IPS-NIHi11 (cell line): ENCODE measurements at regions not wholly inside any gene's neighbourhood (a gene's known extent, or its start where the extent isn't known, plus 50 kb on each side); places are given as distances from the start of the nearest gene placed in this dataset.

Source experiments
- DNase-seq: peaks from one replicate; pipeline ENCODE4 v3.0.0; 2012; ENCODE audit warnings: mixed read lengths, low spot score

DNA sequence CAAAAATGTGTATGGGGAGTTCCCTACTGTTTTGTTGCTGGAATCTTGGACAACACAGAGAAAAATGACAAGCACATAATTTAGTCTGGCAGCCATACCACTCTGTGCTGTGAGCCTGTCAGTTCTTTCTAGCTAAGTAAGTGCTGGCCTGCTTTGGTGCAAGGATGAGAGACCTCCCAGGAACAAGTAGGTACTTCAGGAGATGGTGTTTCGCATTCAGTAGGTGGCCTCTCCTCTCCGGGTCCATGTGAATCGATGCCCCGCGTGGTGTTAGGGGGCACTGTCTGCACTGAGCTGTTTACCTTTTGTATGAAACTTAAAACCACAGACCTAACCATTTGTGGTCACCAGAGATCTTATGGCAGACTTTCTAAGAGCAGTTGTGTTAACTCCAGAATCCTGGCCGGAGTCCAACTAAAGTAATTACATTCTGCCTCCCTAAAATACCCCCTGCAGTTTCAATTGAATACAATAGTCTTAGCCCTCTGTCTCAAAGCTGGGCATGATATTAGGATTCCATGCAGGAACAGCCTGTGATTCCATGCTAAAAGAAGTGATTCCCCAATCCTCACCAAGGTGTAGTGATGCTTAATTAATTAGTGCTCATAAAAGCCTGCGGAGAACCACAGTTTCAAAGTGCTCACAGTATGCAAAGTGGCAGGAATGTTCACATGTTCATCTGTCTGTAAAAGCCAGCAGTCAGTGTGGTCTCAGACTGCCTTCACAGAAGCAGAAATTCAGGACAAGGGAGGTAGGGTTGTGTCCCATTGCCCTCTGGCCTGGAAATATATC, 64.2 kb downstream of the LLPH start:
- DNase-seq: peak; percentile 24

GRCh38 chr12:66065641-66066136, 64.9 kb downstream of the LLPH start:
- DNase-seq: no peak

GRCh38 chr12:66065150-66065549, 65.4 kb downstream of the LLPH start:
- DNase-seq: no peak

GRCh38 chr12:66063916-66064315, 66.6 kb downstream of the LLPH start:
- no peak for DNase-seq

DNA sequence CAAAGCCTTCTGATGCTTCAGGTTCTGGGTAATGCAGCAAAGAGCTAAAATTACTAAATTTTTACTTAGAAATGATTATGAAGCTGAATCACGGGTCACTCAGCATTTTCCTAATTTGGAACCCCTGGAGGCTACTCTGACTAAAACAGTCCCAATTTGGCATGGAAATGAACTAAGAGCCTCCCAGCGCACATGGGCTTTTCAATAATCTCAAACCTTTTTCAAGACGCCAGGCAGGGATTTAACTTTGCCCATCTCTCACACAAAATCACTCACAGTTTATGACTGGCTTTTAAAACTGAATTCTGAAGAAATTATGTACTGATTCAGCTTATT, 68.3 kb downstream of the LLPH start:
- no peak for DNase-seq

DNA sequence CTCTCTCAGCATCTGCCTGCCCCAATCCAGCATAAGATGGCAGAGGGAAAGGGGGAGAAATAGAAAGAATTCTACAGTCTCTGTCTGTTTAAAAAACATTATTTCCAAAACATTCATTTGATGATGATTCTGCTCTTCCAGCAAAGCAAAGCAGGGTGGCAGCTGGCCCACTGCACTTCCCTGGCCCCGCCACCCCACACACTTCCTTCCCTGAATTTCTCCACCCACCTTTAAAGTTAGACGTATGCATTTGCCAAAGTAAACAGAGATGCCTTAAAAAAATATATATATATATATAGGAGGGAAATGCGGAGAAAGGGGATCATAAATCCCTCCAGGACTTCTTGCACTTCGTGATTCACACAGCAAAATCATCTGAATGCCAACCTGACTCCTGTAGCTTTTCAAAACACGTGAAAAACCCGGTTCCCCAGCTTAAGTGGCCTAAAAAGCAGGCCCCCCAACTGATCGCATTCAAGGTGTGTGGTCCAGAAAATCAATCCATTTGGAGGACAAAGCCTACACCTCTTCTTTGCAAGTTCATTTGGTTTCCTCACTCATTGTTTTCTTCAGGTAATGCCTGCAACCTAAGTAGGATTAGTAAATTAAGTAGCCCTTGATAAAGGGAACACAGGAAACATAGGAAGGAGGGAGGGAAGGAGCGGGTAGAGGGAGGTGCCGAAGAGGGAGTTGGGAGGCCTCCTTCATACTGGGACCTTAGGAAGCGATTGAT, 68.8 kb downstream of the LLPH start:
- DNase-seq: peak; percentile 36

- no peak for DNase-seq
Observed at GRCh38 chr12:66061076-66061475, 69.5 kb downstream of the LLPH start.

DNA sequence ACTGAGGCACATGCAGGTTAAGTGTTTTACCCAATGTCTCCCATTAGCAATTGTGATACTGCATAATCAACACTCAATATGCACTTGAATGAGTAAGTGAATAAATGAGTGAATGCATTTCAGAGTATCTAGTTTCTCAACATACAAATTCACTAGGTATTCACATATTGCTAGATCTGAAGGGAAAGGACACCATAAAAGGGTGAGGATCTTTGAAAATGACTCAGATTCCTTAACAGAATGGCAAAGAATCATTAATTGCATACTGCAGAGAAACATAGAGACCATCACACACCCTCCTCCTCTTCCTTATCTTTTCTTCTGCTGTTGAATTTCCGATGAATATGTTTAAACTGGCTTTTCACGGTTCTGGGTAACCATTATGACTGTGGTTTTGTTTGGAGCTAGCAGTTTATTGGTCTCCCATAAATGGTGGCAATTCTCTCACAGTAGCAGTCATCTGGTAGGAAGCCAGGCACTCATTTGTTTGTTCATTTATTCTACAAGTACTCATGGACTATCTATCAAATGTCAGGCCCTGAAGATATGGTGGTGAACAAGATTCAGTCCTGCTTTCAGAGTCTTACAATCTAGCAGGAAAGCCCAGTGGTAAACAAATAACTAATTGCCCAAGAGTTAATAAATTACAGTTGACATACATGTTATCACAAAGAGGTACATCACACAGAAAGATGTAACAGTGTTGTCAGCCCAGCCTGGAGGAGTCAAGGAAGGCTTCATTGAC, 70.2 kb downstream of the LLPH start:
- no peak for DNase-seq

GRCh38 chr12:66059666-66060065, 70.9 kb downstream of the LLPH start:
- no peak for DNase-seq

DNA sequence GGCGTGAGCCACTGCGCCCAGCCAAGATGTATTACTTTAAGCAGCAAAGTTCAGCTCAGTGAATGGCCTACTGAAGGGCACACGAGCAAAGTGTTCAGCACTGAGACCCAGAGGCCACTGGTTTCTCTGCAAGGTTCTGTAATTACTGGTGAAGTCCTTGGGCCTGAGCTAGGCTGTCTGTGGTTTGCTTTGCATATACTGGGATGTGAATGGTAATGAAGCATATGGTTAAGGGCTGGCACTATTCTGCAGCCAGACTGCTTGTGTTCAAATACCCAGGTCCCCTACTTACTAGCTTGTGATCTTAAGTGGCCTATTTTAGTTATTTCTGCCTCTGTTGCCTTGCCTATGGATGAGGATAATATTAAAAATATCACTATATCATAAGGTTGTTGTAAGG, 72.0 kb downstream of the LLPH start:
- DNase-seq: no peak

DNA sequence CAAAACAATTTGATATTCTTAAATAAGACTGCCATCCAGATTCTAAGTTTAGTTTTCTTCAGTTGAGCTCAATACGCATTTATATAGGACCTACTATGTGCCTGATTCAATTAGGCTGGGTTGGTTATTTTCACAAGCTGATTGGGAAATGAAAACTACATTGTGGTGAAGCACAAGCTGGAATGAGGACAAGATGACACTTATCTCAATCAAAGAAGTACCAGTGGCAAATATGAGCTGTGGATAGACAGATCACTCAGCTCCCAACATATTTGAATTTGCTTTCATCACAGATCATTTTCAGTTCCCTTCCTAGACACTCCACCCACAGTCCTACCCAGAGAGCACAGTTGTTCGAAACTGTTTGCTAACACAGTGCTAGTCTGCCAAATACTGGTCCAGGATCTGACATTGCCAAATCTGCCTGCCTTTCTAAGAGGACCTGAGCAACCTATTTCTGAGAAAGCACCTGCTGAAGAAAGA, 74.7 kb downstream of the LLPH start:
- no peak for DNase-seq

DNA sequence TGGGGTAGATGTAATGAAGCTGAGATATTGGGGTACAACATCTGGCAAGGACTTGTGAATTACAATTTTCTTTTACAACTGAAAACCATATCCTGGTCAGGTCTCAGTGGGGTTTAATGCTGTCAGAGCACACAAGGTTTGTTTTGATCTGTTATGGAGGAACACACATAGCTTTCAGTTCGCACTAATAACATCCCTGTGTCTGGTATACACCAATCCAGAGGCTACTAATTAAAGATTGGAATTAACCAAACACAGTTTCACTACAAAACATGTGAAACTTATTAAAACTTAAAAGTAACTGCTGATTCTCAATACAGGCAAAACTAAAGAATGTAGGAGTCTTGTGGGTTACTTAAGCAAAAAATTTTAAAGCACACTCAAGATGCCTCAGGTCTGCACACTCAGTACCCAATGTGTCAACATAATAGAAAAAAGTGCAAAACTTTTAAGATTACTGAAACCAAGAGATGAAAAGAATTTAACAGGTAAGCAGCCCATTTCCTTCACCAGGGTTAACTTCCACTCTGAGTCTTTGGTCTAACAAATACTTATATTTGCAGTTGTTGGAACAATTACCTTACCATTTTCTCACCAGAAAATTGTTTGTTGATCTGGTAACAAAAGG, 77.4 kb downstream of the LLPH start:
- no peak for DNase-seq

GRCh38 chr12:66051361-66051760, 79.2 kb downstream of the LLPH start:
- DNase-seq: no peak

- no peak for DNase-seq
Observed at GRCh38 chr12:66050610-66051009, 79.9 kb downstream of the LLPH start.

DNA sequence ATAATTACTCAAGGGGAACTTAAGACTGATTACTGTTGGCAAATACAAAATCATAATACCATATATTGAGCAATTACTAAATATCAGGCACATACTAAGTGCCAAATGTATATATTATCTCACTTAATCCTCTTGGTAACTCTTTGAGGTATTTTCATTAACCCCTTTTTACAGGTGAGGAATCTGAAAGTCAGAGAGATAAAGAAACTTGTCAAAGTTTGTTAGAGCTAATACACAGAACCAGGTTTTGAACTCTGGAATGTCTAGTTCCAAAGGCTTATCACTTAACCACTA, 80.3 kb downstream of the LLPH start:
- no peak for DNase-seq

DNA sequence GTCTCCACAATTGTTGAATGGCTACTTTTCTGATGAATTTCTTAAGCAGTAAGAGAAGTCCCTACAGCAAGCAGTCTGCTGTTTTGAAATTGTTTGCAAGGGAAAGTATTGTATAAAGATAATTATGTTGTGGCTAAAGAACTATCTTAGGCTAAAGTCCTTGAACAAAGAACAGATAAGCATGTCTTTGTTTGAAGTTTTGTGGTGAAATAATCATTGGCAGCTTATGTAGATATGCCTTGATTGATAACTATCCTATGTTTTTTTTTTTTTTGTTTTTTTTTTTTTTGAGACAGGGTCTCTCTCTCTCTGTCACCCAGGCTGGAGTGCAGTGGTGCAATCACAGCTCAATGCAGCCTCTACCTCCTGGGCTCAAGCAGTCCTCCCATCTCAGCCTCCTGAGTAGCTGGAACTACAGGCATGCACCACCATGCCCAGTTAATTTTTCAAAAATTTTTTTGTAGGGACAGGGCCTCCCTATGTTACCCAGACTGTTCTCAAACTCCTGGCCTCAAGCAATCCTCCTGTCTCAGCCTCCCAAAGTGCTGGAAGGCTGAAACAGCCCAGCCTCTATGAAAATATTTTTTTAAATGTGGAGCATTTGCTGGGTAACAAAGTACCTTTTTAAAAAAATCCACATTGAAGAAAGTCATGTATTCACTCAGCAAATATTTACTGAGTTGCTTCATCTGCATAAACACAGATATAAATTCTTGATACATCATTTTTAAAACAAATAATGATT, 80.8 kb downstream of the LLPH start:
- DNase-seq: no peak

DNA sequence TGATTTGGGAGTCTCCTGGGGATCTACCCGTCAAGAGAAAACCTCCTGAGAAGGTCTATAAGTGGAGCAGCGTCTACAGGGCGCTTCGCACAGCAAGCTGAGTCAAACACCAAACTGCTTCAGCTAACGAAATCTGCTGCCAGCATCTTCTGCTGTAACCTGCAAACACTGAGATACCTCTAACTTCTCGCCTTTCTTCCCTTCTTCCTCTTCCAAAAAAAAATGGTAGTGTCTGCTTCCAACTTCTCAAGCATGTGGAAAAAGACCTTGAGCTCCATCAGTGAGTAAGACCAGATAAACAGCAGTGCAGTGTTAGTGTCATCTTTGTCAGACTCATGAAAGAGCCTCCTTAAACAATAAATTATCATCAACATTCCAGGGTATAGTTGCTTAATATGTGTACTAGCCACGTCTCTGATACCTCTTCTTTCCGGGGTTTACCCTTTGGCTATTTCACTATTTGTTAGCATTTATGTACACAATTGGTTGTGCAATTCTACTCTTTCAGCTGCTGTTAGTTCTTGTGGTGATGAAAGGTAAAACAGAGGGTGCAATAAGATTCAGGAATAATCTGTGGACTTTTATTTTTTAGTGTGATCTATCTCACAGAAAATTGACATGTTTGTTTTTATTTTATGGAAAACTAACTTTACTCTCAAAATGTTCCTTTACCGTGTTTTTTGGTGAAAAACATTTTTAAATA, 81.6 kb downstream of the LLPH start:
- no peak for DNase-seq

DNA sequence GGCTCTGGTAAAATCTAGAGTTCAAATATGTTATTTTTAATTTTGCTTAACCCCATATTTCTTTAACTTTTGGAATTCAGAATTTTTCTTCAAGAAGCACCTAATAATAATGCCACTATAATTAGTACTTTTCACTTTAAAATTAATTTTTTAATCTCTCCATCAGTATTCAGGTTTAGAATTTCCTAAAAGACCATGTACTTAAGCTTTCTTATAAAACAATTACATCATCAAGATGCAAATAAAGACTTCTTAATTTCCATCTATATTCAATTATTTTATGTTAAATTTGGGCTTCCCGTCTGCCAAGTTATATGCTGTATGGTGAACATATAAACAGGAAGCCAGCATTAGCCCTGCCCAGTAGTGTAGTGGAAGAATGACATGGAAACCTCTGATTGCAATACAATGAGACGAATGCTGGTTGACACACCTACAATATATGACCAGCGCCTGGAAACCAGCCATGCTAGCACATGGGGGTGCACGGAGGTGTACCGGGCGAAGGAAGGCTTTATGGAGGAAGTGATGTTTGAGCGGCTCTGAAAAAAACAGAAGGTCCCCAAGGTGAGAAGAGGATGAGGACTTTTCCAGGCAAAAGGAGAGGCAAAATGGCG, 82.2 kb downstream of the LLPH start:
- no peak for DNase-seq

DNA sequence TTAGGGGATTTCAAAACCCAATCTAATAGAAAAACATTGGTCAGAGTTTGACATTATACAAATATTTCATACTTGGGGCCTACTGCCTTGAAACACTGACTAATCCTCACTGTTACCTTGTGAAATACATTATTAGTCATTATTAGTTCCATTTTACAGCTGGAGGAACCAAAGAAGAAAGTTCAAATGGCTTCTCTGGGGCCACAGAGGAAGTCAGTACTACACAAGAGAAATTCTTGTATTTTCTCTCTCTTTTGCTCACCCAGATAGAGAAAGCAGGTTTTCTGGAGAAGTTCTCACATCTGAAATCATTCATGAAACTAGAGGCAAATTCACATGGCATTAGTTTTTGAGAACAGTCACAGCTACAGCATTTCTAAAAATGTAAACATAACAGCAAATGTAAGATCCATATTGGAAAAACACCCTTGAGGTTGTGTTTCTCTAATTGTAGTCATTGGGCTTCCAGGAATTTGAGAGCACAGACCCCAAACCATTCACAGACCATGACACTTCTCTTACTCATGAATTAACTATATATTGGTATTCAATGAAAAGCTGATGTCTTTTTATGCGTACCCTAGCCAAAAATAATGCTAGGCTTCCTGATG, 83.0 kb downstream of the LLPH start:
- DNase-seq: no peak

DNA sequence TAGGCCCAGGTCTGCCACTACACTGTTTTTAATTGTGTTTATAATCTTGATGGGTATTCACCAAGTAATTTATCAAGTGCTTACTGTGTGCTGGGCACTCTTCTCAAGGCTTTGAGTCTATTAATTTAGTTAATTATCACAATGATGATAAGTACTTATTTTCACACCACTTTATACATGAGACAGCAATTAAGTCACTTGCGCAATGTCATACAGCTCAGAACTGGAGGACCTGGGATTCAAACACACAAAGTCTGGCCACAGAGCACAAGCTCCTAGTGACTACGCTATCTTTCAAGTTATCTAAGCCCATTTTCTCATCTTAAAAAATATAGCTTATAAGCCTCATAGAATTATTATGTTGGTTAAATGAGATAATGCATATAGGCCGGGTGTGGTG, 85.0 kb downstream of the LLPH start:
- no peak for DNase-seq
